ENCODE measurements at regions not wholly inside any gene's neighbourhood (a gene's known extent, or its start where the extent isn't known, plus 50 kb on each side); places are given as distances from the start of the nearest gene placed in this dataset.

DNA sequence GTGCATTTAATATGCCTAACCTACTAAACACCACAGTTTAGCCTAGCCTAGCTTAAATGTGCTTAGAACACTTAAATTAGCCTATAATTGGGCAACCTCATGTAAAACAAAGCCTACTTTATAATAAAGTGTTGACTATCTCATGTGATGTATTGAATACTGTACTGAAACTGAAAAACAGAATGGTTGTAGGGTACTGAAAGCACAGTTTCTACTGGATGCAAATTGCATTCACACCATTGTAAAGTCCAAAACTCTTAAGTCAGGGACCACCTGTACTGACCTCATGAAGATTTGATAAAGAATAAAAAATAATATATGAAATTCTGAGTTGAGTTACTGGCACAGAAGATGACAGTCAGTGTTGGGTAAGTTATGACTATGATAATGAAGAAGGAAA, 625.4 kb upstream of the SOX9 start:
- no peak overlapping the region for H3K27ac ChIP-seq (ENCODE audit: insufficient read depth, low read length, poor library complexity, severe bottlenecking)
- no peaks in the 10 kb centered on the region for H3K27me3 Mint-ChIP-seq
- no peak overlapping the region for H3K4me3 ChIP-seq (ENCODE audit: low read depth, low read length)
- no peak for ATAC-seq (ENCODE audit: low read depth in 2 of 2)
- DNase-seq = no peak
- H3K9me3 ChIP-seq (ENCODE audit: control insufficient read depth in 2 of 2, low read length in 2 of 2) = no peaks in the 10 kb centered on the region
- no peaks in the 10 kb centered on the region for H3K27me3 ChIP-seq (ENCODE audit: control insufficient read depth, insufficient read depth, low read length)
- H3K9me3 Mint-ChIP-seq = peaks cover 0 to 11% (median 8%) of the 10 kb centered on the region in 7 donors
- H3K36me3 ChIP-seq (ENCODE audit: control insufficient read depth, insufficient read depth, low read length) = no peaks in the 10 kb centered on the region
- H3K36me3 Mint-ChIP-seq = no peaks in the 10 kb centered on the region
- H3K4me1 ChIP-seq (ENCODE audit: control insufficient read depth, insufficient read depth, low read length, poor library complexity, severe bottlenecking) = no peaks in the 10 kb centered on the region
- H3K4me3 Mint-ChIP-seq = no peak overlapping the region
- no peaks in the 10 kb centered on the region for H3K4me1 Mint-ChIP-seq
- no peak overlapping the region for H3K27ac Mint-ChIP-seq

DNA sequence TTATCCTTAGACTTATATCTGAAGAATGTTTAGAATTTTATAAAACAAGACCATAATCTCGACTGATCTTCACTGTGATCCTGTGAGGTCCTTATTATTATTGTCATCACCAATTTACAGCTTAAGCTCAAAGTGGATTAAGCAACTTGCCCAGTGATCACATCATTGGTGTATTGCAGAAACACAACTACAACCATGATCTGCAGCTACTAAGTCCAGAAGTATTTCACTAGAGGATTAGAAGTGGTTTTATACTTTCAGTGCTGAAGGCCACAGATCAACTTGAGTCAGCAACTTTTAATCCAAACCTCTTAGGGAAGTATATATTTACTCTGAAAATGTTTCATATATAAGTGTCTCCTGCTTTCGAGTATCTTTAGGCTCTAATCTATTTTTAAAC, 624.3 kb upstream of the SOX9 start:
- H3K4me3 ChIP-seq (ENCODE audit: low read depth, low read length) = no peak overlapping the region
- no peaks in the 10 kb centered on the region for H3K9me3 ChIP-seq (ENCODE audit: control insufficient read depth in 2 of 2, low read length in 2 of 2)
- no peak overlapping the region for H3K27ac ChIP-seq (ENCODE audit: insufficient read depth, low read length, poor library complexity, severe bottlenecking)
- no peaks in the 10 kb centered on the region for H3K4me1 ChIP-seq (ENCODE audit: control insufficient read depth, insufficient read depth, low read length, poor library complexity, severe bottlenecking)
- H3K27ac Mint-ChIP-seq = no peak overlapping the region
- ATAC-seq (ENCODE audit: low read depth in 2 of 2) (no peak), DNase-seq (no peak)
- no peaks in the 10 kb centered on the region for H3K4me1 Mint-ChIP-seq
- peaks cover 0 to 11% (median 6%) of the 10 kb centered on the region in 7 donors for H3K9me3 Mint-ChIP-seq
- no peaks in the 10 kb centered on the region for H3K36me3 ChIP-seq (ENCODE audit: control insufficient read depth, insufficient read depth, low read length)
- no peak overlapping the region for H3K4me3 Mint-ChIP-seq
- H3K27me3 ChIP-seq (ENCODE audit: control insufficient read depth, insufficient read depth, low read length) = no peaks in the 10 kb centered on the region
- H3K27me3 Mint-ChIP-seq = no peaks in the 10 kb centered on the region
- H3K36me3 Mint-ChIP-seq = no peaks in the 10 kb centered on the region

DNA sequence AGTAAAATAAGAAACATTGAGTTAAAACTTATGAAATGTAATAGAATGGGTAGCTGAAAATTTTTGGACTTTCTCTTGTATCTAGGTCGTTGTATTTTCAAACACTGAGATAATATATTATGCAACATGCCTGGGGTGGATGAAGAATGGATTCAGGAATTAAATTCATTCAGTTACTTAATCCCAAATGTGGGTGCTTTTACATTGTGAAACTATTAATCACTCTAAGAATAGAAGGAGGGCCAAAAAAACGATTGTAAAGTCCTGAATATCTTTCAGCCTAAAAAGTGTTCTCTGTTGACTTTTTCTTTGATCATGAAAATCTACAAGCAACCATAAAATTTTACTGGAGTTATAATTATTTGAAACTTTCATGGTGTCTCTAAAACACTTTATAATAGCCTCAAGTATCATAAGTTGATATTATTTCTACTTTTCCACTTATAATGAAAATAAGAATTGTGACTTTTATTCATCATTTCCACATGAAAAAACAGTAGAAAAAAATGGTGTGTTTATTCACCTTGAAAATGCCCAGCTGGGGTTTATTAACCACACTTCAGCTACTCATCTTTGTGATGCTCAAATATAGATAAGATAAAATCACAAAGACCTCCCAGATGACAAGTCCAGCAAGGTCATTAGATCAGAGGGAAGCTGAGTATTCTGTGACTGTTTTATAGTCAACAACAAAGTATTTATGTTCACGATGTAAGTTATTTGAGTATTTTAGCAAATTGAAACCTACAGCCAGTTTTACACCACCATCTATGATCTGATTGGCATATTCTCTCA, 619.9 kb upstream of the SOX9 start:
- no peaks in the 10 kb centered on the region for H3K4me1 ChIP-seq (ENCODE audit: control insufficient read depth, insufficient read depth, low read length, poor library complexity, severe bottlenecking)
- H3K27me3 ChIP-seq (ENCODE audit: control insufficient read depth, insufficient read depth, low read length) = no peaks in the 10 kb centered on the region
- H3K27ac ChIP-seq (ENCODE audit: insufficient read depth, low read length, poor library complexity, severe bottlenecking) = no peak overlapping the region
- DNase-seq = no peak
- H3K27ac Mint-ChIP-seq = no peak overlapping the region
- H3K4me1 Mint-ChIP-seq = no peaks in the 10 kb centered on the region
- H3K4me3 ChIP-seq (ENCODE audit: low read depth, low read length) = no peak overlapping the region
- no peaks in the 10 kb centered on the region for H3K36me3 ChIP-seq (ENCODE audit: control insufficient read depth, insufficient read depth, low read length)
- H3K4me3 Mint-ChIP-seq = no peak overlapping the region
- no peaks in the 10 kb centered on the region for H3K9me3 ChIP-seq (ENCODE audit: control insufficient read depth in 2 of 2, low read length in 2 of 2)
- H3K36me3 Mint-ChIP-seq = no peaks in the 10 kb centered on the region
- H3K9me3 Mint-ChIP-seq = peaks cover 0 to 10% (median 1%) of the 10 kb centered on the region in 7 donors
- no peak for ATAC-seq (ENCODE audit: low read depth in 2 of 2)
- no peaks in the 10 kb centered on the region for H3K27me3 Mint-ChIP-seq

DNA sequence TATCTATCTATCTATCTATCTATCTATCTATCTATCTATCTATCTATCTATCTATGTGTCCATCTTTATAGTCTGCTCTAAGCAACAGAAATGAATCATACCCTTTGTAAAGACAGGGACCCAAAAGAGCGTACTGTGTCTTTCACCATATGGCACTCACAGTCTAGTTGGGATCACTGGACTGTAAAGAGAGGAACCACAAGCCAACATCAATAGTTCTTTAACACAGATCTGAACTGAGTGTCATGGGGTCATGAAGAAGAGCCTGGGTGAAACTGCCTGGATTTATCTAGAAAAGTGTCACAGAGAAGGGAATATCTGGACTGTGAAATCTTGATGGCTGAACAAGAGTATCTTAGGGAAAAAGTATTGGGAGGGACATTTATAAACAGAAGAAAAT, 619.1 kb upstream of the SOX9 start:
- ATAC-seq (ENCODE audit: low read depth in 2 of 2) (no peak), DNase-seq (no peak)
- Mint-ChIP-seq H3K4me3 (no peak overlapping the region), H3K27ac (no peak overlapping the region), H3K27me3 (no peaks in the 10 kb centered on the region), H3K36me3 (no peaks in the 10 kb centered on the region), H3K4me1 (no peaks in the 10 kb centered on the region), H3K9me3 (peaks cover 0 to 10% (median 2%) of the 10 kb centered on the region in 7 donors)
- Histone ChIP-seq H3K36me3 (ENCODE audit: control insufficient read depth, insufficient read depth, low read length) (no peaks in the 10 kb centered on the region), H3K4me1 (ENCODE audit: control insufficient read depth, insufficient read depth, low read length, poor library complexity, severe bottlenecking) (no peaks in the 10 kb centered on the region), H3K9me3 (ENCODE audit: control insufficient read depth in 2 of 2, low read length in 2 of 2) (no peaks in the 10 kb centered on the region), H3K27me3 (ENCODE audit: control insufficient read depth, insufficient read depth, low read length) (no peaks in the 10 kb centered on the region), H3K27ac (ENCODE audit: insufficient read depth, low read length, poor library complexity, severe bottlenecking) (no peak overlapping the region), H3K4me3 (ENCODE audit: low read depth, low read length) (no peak overlapping the region)

DNA sequence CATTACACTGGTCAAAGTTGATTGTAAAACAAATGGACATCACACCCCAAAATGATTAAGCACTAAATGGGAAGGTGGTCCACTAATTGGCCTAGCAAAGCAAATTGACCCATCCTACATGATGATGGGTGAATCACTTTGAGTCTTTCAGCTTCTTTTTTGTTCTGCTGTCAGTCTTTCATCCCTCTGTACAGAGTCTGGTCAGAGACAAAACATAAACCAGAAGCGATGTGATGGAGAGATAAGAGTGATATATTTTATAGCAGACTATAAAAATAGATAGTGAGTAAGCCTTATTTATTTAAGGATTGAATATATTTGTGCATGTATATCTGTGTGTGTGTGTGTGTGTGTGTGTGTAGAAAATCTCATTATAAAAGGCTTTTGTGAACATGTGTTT, 618.4 kb upstream of the SOX9 start:
- Mint-ChIP-seq H3K27ac (no peak overlapping the region), H3K27me3 (no peaks in the 10 kb centered on the region), H3K4me3 (no peak overlapping the region), H3K36me3 (no peaks in the 10 kb centered on the region), H3K9me3 (peaks cover 0 to 10% (median 2%) of the 10 kb centered on the region in 7 donors), H3K4me1 (no peaks in the 10 kb centered on the region)
- no peak overlapping the region for H3K27ac ChIP-seq (ENCODE audit: insufficient read depth, low read length, poor library complexity, severe bottlenecking)
- no peaks in the 10 kb centered on the region for H3K36me3 ChIP-seq (ENCODE audit: control insufficient read depth, insufficient read depth, low read length)
- H3K27me3 ChIP-seq (ENCODE audit: control insufficient read depth, insufficient read depth, low read length) = no peaks in the 10 kb centered on the region
- DNase-seq (no peak), ATAC-seq (ENCODE audit: low read depth in 2 of 2) (no peak)
- H3K4me1 ChIP-seq (ENCODE audit: control insufficient read depth, insufficient read depth, low read length, poor library complexity, severe bottlenecking) = no peaks in the 10 kb centered on the region
- no peak overlapping the region for H3K4me3 ChIP-seq (ENCODE audit: low read depth, low read length)
- H3K9me3 ChIP-seq (ENCODE audit: control insufficient read depth in 2 of 2, low read length in 2 of 2) = peaks cover 0 to 4% of the 10 kb centered on the region in 2 experiments

DNA sequence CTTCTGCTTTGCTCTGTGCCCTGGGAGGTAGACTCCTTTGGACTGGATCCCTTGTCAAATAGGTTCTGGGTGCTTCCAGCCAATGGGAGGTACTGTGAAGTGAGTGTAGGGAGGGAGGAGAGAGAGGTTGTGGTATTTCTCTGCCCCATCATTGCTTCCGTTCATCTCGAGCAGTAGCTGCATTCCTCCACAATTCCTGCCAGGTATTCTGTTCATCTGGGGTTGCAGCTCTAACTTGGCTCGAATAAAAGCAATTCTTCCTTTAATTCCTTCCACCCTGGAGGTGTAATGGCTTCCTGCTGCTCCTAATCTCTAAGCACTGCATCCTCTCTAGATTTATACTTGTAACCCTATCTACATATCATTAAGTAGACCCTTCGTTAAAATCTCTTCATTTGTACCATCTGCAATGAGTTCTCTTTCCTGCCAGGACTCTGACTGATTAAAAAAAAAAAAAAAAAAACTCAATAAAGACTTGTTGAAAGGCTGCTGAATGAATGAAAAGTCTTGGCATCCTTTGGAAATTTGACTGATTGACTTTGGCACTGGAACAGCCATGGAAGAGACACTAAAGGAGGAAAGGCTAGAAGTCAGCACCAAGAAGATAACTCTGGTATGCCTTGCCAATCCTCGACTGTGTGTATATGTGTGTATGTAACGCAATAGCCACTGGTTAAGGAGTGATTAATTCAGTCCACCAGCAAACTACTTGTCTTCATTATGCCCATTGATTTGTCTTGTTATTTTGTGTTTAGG, 616.9 kb upstream of the SOX9 start:
- Mint-ChIP-seq H3K4me3 (no peak overlapping the region), H3K9me3 (peaks cover 0 to 16% (median 6%) of the 10 kb centered on the region in 7 donors), H3K27ac (no peak overlapping the region), H3K27me3 (no peaks in the 10 kb centered on the region), H3K4me1 (no peaks in the 10 kb centered on the region), H3K36me3 (no peaks in the 10 kb centered on the region)
- Histone ChIP-seq H3K36me3 (ENCODE audit: control insufficient read depth, insufficient read depth, low read length) (no peaks in the 10 kb centered on the region), H3K4me1 (ENCODE audit: control insufficient read depth, insufficient read depth, low read length, poor library complexity, severe bottlenecking) (no peaks in the 10 kb centered on the region), H3K27ac (ENCODE audit: insufficient read depth, low read length, poor library complexity, severe bottlenecking) (no peak overlapping the region), H3K9me3 (ENCODE audit: control insufficient read depth in 2 of 2, low read length in 2 of 2) (peaks cover 0 to 9% of the 10 kb centered on the region in 2 experiments), H3K4me3 (ENCODE audit: low read depth, low read length) (no peak overlapping the region), H3K27me3 (ENCODE audit: control insufficient read depth, insufficient read depth, low read length) (no peaks in the 10 kb centered on the region)
- no peak for DNase-seq
- ATAC-seq (ENCODE audit: low read depth in 2 of 2) = no peak

DNA sequence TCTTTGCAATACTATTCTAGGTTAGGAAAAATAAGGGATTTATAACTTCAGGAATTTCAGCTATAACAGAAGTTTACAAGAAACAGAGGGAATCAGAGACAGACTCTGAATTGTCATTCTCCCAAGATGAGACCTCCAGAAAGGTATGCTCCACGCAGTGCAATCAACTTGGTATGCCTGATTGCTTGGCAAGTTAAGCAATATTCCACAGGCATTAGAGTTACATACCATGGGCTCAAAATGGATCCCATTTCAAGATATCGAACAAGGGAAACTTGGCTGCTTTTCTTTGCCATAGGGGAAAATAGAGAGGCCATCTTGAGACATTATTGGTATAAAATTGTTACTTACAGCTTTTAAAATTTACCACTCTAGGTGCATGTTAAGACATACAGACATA, 615.6 kb upstream of the SOX9 start:
- no peak overlapping the region for H3K4me3 ChIP-seq (ENCODE audit: low read depth, low read length)
- ATAC-seq (ENCODE audit: low read depth in 2 of 2) = no peak
- no peaks in the 10 kb centered on the region for H3K36me3 ChIP-seq (ENCODE audit: control insufficient read depth, insufficient read depth, low read length)
- no peaks in the 10 kb centered on the region for H3K27me3 ChIP-seq (ENCODE audit: control insufficient read depth, insufficient read depth, low read length)
- Mint-ChIP-seq H3K27me3 (no peaks in the 10 kb centered on the region), H3K36me3 (no peaks in the 10 kb centered on the region), H3K9me3 (peaks cover 0 to 12% (median 5%) of the 10 kb centered on the region in 7 donors), H3K4me1 (no peaks in the 10 kb centered on the region), H3K4me3 (no peak overlapping the region), H3K27ac (no peak overlapping the region)
- DNase-seq = no peak
- H3K4me1 ChIP-seq (ENCODE audit: control insufficient read depth, insufficient read depth, low read length, poor library complexity, severe bottlenecking) = no peaks in the 10 kb centered on the region
- peaks cover 0 to 9% of the 10 kb centered on the region in 2 experiments for H3K9me3 ChIP-seq (ENCODE audit: control insufficient read depth in 2 of 2, low read length in 2 of 2)
- H3K27ac ChIP-seq (ENCODE audit: insufficient read depth, low read length, poor library complexity, severe bottlenecking) = no peak overlapping the region
